ENCODE measurements at regions not wholly inside any gene's neighbourhood (a gene's known extent, or its start where the extent isn't known, plus 50 kb on each side); places are given as distances from the start of the nearest gene placed in this dataset.

DNA sequence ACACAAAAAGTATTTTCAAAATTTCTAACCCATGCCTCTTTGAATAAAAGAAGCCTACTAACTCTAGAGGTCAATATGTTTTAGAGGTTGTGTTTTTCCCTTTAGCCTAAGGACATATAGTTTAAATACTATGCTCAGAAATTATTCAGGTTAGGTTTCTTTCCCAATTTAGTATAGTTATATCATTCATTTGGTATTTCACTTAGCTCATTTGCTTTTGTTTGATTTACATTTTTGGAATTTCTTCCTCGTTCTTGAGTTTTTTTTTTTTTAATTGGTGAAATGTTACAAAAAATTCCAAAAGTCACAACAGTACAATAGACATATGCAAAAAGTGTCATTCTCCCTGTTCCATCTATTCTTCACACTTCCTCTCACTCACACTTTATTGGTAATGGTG lies 371.3 kb upstream of the TNP1 start:
- Histone ChIP-seq H2AFZ (ENCODE audit: low read length) (no peak overlapping the region), H3K9me2 (ENCODE audit: insufficient read depth, low read length) (no peaks in the 10 kb centered on the region), H3K36me3 (ENCODE audit: insufficient read depth, low read length) (no peaks in the 10 kb centered on the region), H4K20me1 (ENCODE audit: insufficient read depth, low read length) (no peaks in the 10 kb centered on the region), H3K4me2 (ENCODE audit: low read length) (no peak overlapping the region), H3K9me3 (ENCODE audit: low read length) (no peaks in the 10 kb centered on the region), H3K4me3 (ENCODE audit: low read depth, low read length, poor library complexity, severe bottlenecking) (no peak overlapping the region), H3K27ac (ENCODE audit: low read depth, low read length, poor library complexity, severe bottlenecking) (no peak overlapping the region), H3K4me1 (ENCODE audit: insufficient read depth, low read length, poor library complexity, severe bottlenecking) (no peaks in the 10 kb centered on the region), H3K79me2 (ENCODE audit: insufficient read depth, low read depth, low read length) (no peaks in the 10 kb centered on the region)
- intact Hi-C loops (cut with micrococcal nuclease; ENCODE audit: unreplicated experiment), result no loop called here
- TF ChIP-seq, protein P1, sequence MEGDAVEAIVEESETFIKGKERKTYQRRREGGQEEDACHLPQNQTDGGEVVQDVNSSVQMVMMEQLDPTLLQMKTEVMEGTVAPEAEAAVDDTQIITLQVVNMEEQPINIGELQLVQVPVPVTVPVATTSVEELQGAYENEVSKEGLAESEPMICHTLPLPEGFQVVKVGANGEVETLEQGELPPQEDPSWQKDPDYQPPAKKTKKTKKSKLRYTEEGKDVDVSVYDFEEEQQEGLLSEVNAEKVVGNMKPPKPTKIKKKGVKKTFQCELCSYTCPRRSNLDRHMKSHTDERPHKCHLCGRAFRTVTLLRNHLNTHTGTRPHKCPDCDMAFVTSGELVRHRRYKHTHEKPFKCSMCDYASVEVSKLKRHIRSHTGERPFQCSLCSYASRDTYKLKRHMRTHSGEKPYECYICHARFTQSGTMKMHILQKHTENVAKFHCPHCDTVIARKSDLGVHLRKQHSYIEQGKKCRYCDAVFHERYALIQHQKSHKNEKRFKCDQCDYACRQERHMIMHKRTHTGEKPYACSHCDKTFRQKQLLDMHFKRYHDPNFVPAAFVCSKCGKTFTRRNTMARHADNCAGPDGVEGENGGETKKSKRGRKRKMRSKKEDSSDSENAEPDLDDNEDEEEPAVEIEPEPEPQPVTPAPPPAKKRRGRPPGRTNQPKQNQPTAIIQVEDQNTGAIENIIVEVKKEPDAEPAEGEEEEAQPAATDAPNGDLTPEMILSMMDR (conservative IDR thresholded peaks at IDR 0.05; ENCODE audit: low read length), result no peak
- no peak for TF ChIP-seq EZH2phosphoT487 (IDR thresholded peaks at IDR 0.05; ENCODE audit: borderline replicate concordance, low read depth, low read length)
- DNase-seq (ENCODE audit: low spot score), result no peak
- POLR2A ChIA-PET, result interaction anchor here (0.7 to 1.1 kb wide), 2 partner anchors 286 to 517 kb away, joined by 3 read pairs; no protein-coding TSS in a partner anchor
- CTCF ChIA-PET (ENCODE audit: unreplicated experiment), result no interaction called here
- no TSS peak for BruUV-seq (replicated peaks)

DNA sequence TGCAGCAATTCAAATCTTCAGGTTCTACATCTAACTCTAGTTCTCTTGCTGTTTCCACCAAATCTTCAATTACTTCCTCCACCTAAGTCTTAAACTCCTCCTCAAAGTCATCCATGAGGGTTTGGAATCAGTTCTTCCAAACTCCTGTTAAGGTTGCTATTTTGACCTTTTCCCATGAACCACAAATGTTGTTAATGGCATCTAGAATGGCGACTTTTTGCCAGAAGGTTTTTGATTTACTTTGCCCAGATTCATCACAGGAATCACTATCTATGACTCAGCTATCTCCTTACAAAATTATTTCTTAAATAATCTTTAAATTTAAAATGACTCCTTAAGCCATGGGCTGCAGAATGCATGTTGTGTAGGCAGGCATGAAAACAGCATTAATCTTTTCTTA lies 368.9 kb upstream of the TNP1 start:
- Histone ChIP-seq H3K27ac (ENCODE audit: low read depth, low read length, poor library complexity, severe bottlenecking) (no peak overlapping the region), H3K9me3 (ENCODE audit: low read length) (no peaks in the 10 kb centered on the region), H2AFZ (ENCODE audit: low read length) (no peak overlapping the region), H3K79me2 (ENCODE audit: insufficient read depth, low read depth, low read length) (no peaks in the 10 kb centered on the region), H3K4me1 (ENCODE audit: insufficient read depth, low read length, poor library complexity, severe bottlenecking) (peaks cover 2% of the 10 kb centered on the region), H3K4me2 (ENCODE audit: low read length) (no peak overlapping the region), H3K4me3 (ENCODE audit: low read depth, low read length, poor library complexity, severe bottlenecking) (no peak overlapping the region), H3K36me3 (ENCODE audit: insufficient read depth, low read length) (no peaks in the 10 kb centered on the region), H3K9me2 (ENCODE audit: insufficient read depth, low read length) (no peaks in the 10 kb centered on the region), H4K20me1 (ENCODE audit: insufficient read depth, low read length) (no peaks in the 10 kb centered on the region)
- ChIA-PET POLR2A (no interaction called here), CTCF (ENCODE audit: unreplicated experiment) (no interaction called here)
- intact Hi-C loops (cut with micrococcal nuclease; ENCODE audit: unreplicated experiment), result no loop called here
- no peak for TF ChIP-seq EZH2phosphoT487 (IDR thresholded peaks at IDR 0.05; ENCODE audit: borderline replicate concordance, low read depth, low read length)
- TF ChIP-seq, protein P1 (conservative IDR thresholded peaks at IDR 0.05; ENCODE audit: low read length), result no peak
- DNase-seq (ENCODE audit: low spot score), result no peak
- no TSS peak for BruUV-seq (replicated peaks)

DNA sequence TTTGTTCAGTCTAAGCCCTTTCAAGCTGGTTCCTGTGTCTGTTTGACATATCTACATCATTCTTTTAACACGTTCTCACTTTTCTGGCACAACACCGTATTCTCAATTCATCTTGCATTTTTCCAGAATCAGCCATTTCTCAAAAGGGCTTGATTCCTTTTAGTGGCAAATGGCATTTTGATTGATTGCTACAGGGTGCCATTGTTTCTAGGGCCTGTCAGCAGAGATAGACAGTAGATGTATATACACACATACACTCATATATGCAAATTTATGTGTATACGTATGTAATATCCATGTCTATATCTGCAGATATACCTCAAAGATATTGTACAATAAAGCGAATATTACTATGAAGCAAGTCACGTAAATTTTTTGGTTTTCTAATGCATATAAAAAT lies 367.9 kb upstream of the TNP1 start:
- Histone ChIP-seq H4K20me1 (ENCODE audit: insufficient read depth, low read length) (0 out of 2 replicates have a peak, but pooled peaks cover 3% of the 10 kb centered on the region), H3K9me3 (ENCODE audit: low read length) (no peaks in the 10 kb centered on the region), H3K4me3 (ENCODE audit: low read depth, low read length, poor library complexity, severe bottlenecking) (no peak overlapping the region), H3K9me2 (ENCODE audit: insufficient read depth, low read length) (no peaks in the 10 kb centered on the region), H3K27ac (ENCODE audit: low read depth, low read length, poor library complexity, severe bottlenecking) (no peak overlapping the region), H3K79me2 (ENCODE audit: insufficient read depth, low read depth, low read length) (no peaks in the 10 kb centered on the region), H3K4me2 (ENCODE audit: low read length) (no peak overlapping the region), H3K4me1 (ENCODE audit: insufficient read depth, low read length, poor library complexity, severe bottlenecking) (peaks cover 11% of the 10 kb centered on the region), H3K36me3 (ENCODE audit: insufficient read depth, low read length) (no peaks in the 10 kb centered on the region), H2AFZ (ENCODE audit: low read length) (no peak overlapping the region)
- intact Hi-C loops (cut with micrococcal nuclease; ENCODE audit: unreplicated experiment), result no loop called here
- ChIA-PET POLR2A (no interaction called here), CTCF (ENCODE audit: unreplicated experiment) (no interaction called here)
- no peak for DNase-seq (ENCODE audit: low spot score)
- BruUV-seq (replicated peaks), result no TSS peak
- TF ChIP-seq, protein P1 (conservative IDR thresholded peaks at IDR 0.05; ENCODE audit: low read length), result no peak
- TF ChIP-seq EZH2phosphoT487 (IDR thresholded peaks at IDR 0.05; ENCODE audit: borderline replicate concordance, low read depth, low read length), result no peak
